BJ (cell line): ENCODE measurements at regions not wholly inside any gene's neighbourhood (a gene's known extent, or its start where the extent isn't known, plus 50 kb on each side); places are given as distances from the start of the nearest gene placed in this dataset.

Experiments
- CTCF ChIA-PET: fragments of 350-600 bp; formaldehyde crosslinking; extraction: SDS; loops from one replicate; lab custom pipeline; 2021; ENCODE audit warnings: antibody characterized with exemption, inconsistent platforms; lab: Yijun Ruan, JAX
- POLR2A ChIA-PET: fragments of 300-600 bp; sonication (Branson Sonifier 250); formaldehyde crosslinking; extraction: SDS; loops from one replicate; lab custom pipeline; 2021; ENCODE audit warnings: antibody characterized with exemption; lab: Charles Lee
- DNase-seq: peaks from one replicate; pipeline ENCODE4 v3.0.0-alpha.2; 2011; ENCODE audit warnings: low read depth
- H3K27me3 ChIP-seq: 2 replicates; pipeline ENCODE4 v1.6.0; 2011; ENCODE audit warnings: low read length; ENCODE audit not compliant: control insufficient read depth, insufficient read depth
- H3K36me3 ChIP-seq: 2 replicates; pipeline ENCODE4 v1.5.1; 2011; ENCODE audit warnings: low read length; ENCODE audit not compliant: control insufficient read depth, insufficient read depth
- H3K4me3 ChIP-seq: 2 replicates; pipeline ENCODE4 v1.5.1; 2011; ENCODE audit warnings: low read depth, mild to moderate bottlenecking, control low read depth, low read length
- CTCF ChIP-seq: IDR thresholded peaks from 2 replicates; pipeline ENCODE4 v1.5.1; 2011; ENCODE audit warnings: low read depth, mild to moderate bottlenecking, control low read depth, inconsistent platforms, low read length, moderate library complexity; ENCODE audit not compliant: insufficient read depth

- CTCF ChIA-PET = interaction anchor here (1.3 to 2.2 kb wide), 2 partner anchors 9 to 14 kb away, joined by 3 to 8 read pairs; no protein-coding TSS in a partner anchor
- Histone ChIP-seq H3K27me3 (no peaks in the 10 kb centered on the region), H3K4me3 (no peak overlapping the region), H3K36me3 (no peaks in the 10 kb centered on the region)
- TF ChIP-seq CTCF = no peak
- DNase-seq = no peak
- POLR2A ChIA-PET = no interaction called here
Measured at GRCh38 chr4:32909053-32909452, 2188.9 kb downstream of the PCDH7 start.

- Histone ChIP-seq H3K27me3 (no peaks in the 10 kb centered on the region), H3K36me3 (no peaks in the 10 kb centered on the region), H3K4me3 (no peak overlapping the region)
- DNase-seq = no peak
- CTCF ChIA-PET = interaction anchor here (1.3 to 2.2 kb wide), 2 partner anchors 9 to 15 kb away, joined by 3 to 8 read pairs; no protein-coding TSS in a partner anchor
- POLR2A ChIA-PET = no interaction called here
- TF ChIP-seq CTCF = no peak
Measured at GRCh38 chr4:32909736-32910135, 2189.6 kb downstream of the PCDH7 start.

- CTCF ChIA-PET = interaction anchor here (1.8 kb wide), 1 partner anchor 8 kb away, joined by 8 read pairs; no protein-coding TSS in a partner anchor
- Histone ChIP-seq H3K4me3 (no peak overlapping the region), H3K36me3 (no peaks in the 10 kb centered on the region), H3K27me3 (no peaks in the 10 kb centered on the region)
- no peak for DNase-seq
- TF ChIP-seq CTCF = no peak
- POLR2A ChIA-PET = no interaction called here
Measured at GRCh38 chr4:32917586-32917985, 2197.4 kb downstream of the PCDH7 start.

- Histone ChIP-seq H3K27me3 (no peaks in the 10 kb centered on the region), H3K4me3 (no peak overlapping the region), H3K36me3 (no peaks in the 10 kb centered on the region)
- ChIA-PET CTCF (no interaction called here), POLR2A (no interaction called here)
- peak; percentile 5 for DNase-seq
- TF ChIP-seq CTCF = no peak
Measured at GRCh38 chr4:32929796-32930699, 2209.9 kb downstream of the PCDH7 start.

- POLR2A ChIA-PET = no interaction called here
- Histone ChIP-seq H3K36me3 (no peaks in the 10 kb centered on the region), H3K27me3 (no peaks in the 10 kb centered on the region), H3K4me3 (no peak overlapping the region)
- DNase-seq = no peak
- no peak for TF ChIP-seq CTCF
- CTCF ChIA-PET = no interaction called here
Measured at GRCh38 chr4:32930700-32931099, 2210.5 kb downstream of the PCDH7 start.
